B cell (primary cell): ENCODE measurements at regions not wholly inside any gene's neighbourhood (a gene's known extent, or its start where the extent isn't known, plus 50 kb on each side); places are given as distances from the start of the nearest gene placed in this dataset.

Experiments used
- EZH2 ChIP-seq: IDR thresholded peaks from 2 replicates; pipeline ENCODE4 v1.6.1; 2012; ENCODE audit warnings: borderline replicate concordance, low read depth, mild to moderate bottlenecking, moderate library complexity, low read length; ENCODE audit not compliant: insufficient read depth, poor library complexity, severe bottlenecking
- TF ChIP-seq, protein P1 (sequence below): fragments of 200-600 bp; IDR thresholded peaks from one replicate; pipeline ENCODE4 v1.8.0; 2022; ENCODE audit warnings: antibody characterized with exemption, mild to moderate bottlenecking

GRCh38 chr4:138939960-138940359 lies 75.6 kb upstream of the NOCT start:
- TF ChIP-seq, protein P1, sequence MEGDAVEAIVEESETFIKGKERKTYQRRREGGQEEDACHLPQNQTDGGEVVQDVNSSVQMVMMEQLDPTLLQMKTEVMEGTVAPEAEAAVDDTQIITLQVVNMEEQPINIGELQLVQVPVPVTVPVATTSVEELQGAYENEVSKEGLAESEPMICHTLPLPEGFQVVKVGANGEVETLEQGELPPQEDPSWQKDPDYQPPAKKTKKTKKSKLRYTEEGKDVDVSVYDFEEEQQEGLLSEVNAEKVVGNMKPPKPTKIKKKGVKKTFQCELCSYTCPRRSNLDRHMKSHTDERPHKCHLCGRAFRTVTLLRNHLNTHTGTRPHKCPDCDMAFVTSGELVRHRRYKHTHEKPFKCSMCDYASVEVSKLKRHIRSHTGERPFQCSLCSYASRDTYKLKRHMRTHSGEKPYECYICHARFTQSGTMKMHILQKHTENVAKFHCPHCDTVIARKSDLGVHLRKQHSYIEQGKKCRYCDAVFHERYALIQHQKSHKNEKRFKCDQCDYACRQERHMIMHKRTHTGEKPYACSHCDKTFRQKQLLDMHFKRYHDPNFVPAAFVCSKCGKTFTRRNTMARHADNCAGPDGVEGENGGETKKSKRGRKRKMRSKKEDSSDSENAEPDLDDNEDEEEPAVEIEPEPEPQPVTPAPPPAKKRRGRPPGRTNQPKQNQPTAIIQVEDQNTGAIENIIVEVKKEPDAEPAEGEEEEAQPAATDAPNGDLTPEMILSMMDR: no peak
- TF ChIP-seq EZH2: no peak
